DND-41 (cell line): ENCODE measurements at regions not wholly inside any gene's neighbourhood (a gene's known extent, or its start where the extent isn't known, plus 50 kb on each side); places are given as distances from the start of the nearest gene placed in this dataset.

Experiments
- ATAC-seq: fragments of 200-7000 bp; cut with Tn5 transposase; 3 replicates; pipeline ENCODE4 v1.9.1; 2021; ENCODE audit warnings: low read depth; ENCODE audit not compliant: insufficient read depth
- DNase-seq: peaks from one replicate; pipeline ENCODE4 v3.0.0-alpha.2; 2020
- H2AFZ ChIP-seq: 2 replicates; pipeline ENCODE4 v1.6.0; 2012; ENCODE audit warnings: low read depth, low read length
- H3K27ac ChIP-seq: 2 replicates; pipeline ENCODE4 v1.5.1; 2012; ENCODE audit warnings: low read length, inconsistent platforms
- H3K27me3 ChIP-seq: fragments of 200-600 bp; sonication (generic); 2 replicates; pipeline ENCODE4 v1.6.0; 2012; ENCODE audit warnings: low read length, mild to moderate bottlenecking, inconsistent platforms; ENCODE audit not compliant: insufficient read depth, poor library complexity
- H3K36me3 ChIP-seq: 2 replicates; pipeline ENCODE4 v1.5.1; 2012; ENCODE audit warnings: low read length, inconsistent platforms; ENCODE audit not compliant: insufficient read depth
- H3K4me1 ChIP-seq: 2 replicates; pipeline ENCODE4 v1.5.1; 2012; ENCODE audit warnings: mild to moderate bottlenecking, low read length; ENCODE audit not compliant: insufficient read depth
- H3K4me2 ChIP-seq: 2 replicates; pipeline ENCODE4 v1.6.0; 2012; ENCODE audit warnings: mild to moderate bottlenecking, moderate library complexity, low read length, inconsistent platforms; ENCODE audit not compliant: insufficient read depth
- H3K4me3 ChIP-seq, 2 experiments: fragments of 200-600 bp in 1 of 2; shearing (Covaris generic) in 1 of 2; 2 replicates each; pipeline ENCODE4 v1.5.1; 2012 to 2016; ENCODE audit warnings: inconsistent platforms in 2 of 2, low read length in 2 of 2, mild to moderate bottlenecking in 2 of 2, low read depth in 1 of 2, moderate library complexity in 1 of 2
- H3K79me2 ChIP-seq: 2 replicates; pipeline ENCODE4 v1.6.0; 2012; ENCODE audit warnings: low read length, inconsistent platforms; ENCODE audit not compliant: insufficient read depth
- H3K9ac ChIP-seq: 2 replicates; pipeline ENCODE4 v1.6.0; 2012; ENCODE audit warnings: low read depth, mild to moderate bottlenecking, inconsistent platforms, low read length, moderate library complexity
- H3K9me3 ChIP-seq: 2 replicates; pipeline ENCODE4 v1.5.1; 2012; ENCODE audit warnings: low read length, moderate library complexity, mild to moderate bottlenecking, inconsistent platforms; ENCODE audit not compliant: insufficient read depth, severe bottlenecking
- H4K20me1 ChIP-seq: 2 replicates; pipeline ENCODE4 v1.6.0; 2012; ENCODE audit warnings: low read length; ENCODE audit not compliant: insufficient read depth
- CTCF ChIP-seq: IDR thresholded peaks from 2 replicates; pipeline ENCODE4 v1.5.1; 2012; ENCODE audit warnings: borderline replicate concordance, low read length, moderate library complexity, mild to moderate bottlenecking; ENCODE audit not compliant: poor library complexity, severe bottlenecking; ENCODE audit errors: extremely low read depth
- EZH2 ChIP-seq: IDR thresholded peaks from 3 replicates; pipeline ENCODE4 v1.6.1; 2012; ENCODE audit warnings: borderline replicate concordance, low read depth, mild to moderate bottlenecking, moderate library complexity, low read length, inconsistent platforms; ENCODE audit not compliant: severe bottlenecking

- Histone ChIP-seq H3K36me3 (no peaks in the 10 kb centered on the region), H3K79me2 (no peaks in the 10 kb centered on the region), H2AFZ (no peak overlapping the region), H4K20me1 (no peaks in the 10 kb centered on the region), H3K9ac (no peak overlapping the region), H3K9me3 (no peaks in the 10 kb centered on the region), H3K4me3 (no peak overlapping the region), H3K27ac (no peak overlapping the region), H3K4me1 (no peaks in the 10 kb centered on the region), H3K4me2 (no peak overlapping the region), H3K27me3 (no peaks in the 10 kb centered on the region)
- TF ChIP-seq EZH2 (no peak), CTCF (no peak)
- DNase-seq, result no peak
- no peak for ATAC-seq
Observed at GRCh38 chr5:83785176-83785668, 64.6 kb upstream of the HAPLN1 start.

- Histone ChIP-seq H3K4me3 (no peak overlapping the region), H3K9me3 (no peaks in the 10 kb centered on the region), H3K4me2 (no peak overlapping the region), H3K36me3 (no peaks in the 10 kb centered on the region), H4K20me1 (no peaks in the 10 kb centered on the region), H3K27me3 (no peaks in the 10 kb centered on the region), H3K79me2 (no peaks in the 10 kb centered on the region), H3K9ac (no peak overlapping the region), H3K4me1 (no peaks in the 10 kb centered on the region), H2AFZ (no peak overlapping the region), H3K27ac (no peak overlapping the region)
- TF ChIP-seq EZH2, result no peak
- no peak for TF ChIP-seq CTCF
- ATAC-seq (no peak), DNase-seq (no peak)
Observed at GRCh38 chr5:83780699-83781350, 60.2 kb upstream of the HAPLN1 start.

GRCh38 chr5:83777856-83778255, 57.2 kb upstream of the HAPLN1 start:
- Histone ChIP-seq H3K4me2 (no peak overlapping the region), H3K79me2 (no peaks in the 10 kb centered on the region)

More at GRCh38 chr5:83777856-83778255, 57.2 kb upstream of the HAPLN1 start:
- H3K4me3 ChIP-seq, result no peak overlapping the region
- H3K9ac ChIP-seq, result no peak overlapping the region
- no peak for TF ChIP-seq CTCF
- TF ChIP-seq EZH2, result no peak
- no peaks in the 10 kb centered on the region for H3K4me1 ChIP-seq
- no peaks in the 10 kb centered on the region for H3K36me3 ChIP-seq
- no peak for DNase-seq
- H3K27ac ChIP-seq, result no peak overlapping the region
- no peaks in the 10 kb centered on the region for H4K20me1 ChIP-seq
- H3K27me3 ChIP-seq, result no peaks in the 10 kb centered on the region
- H3K9me3 ChIP-seq, result no peaks in the 10 kb centered on the region
- H2AFZ ChIP-seq, result no peak overlapping the region
- no peak for ATAC-seq
